CD14-positive monocyte (primary cell): ENCODE measurements at regions not wholly inside any gene's neighbourhood (a gene's known extent, or its start where the extent isn't known, plus 50 kb on each side); places are given as distances from the start of the nearest gene placed in this dataset.
A peak's percentile ranks its signal among the peaks of the same experiment; 100 is the strongest.

ENCODE experiments used
- DNase-seq, 3 donors: peaks; one replicate each; pipeline ENCODE4 v3.0.0-alpha.2; 2011 to 2022
- H2AFZ ChIP-seq: 2 replicates; pipeline ENCODE4 v1.6.0; 2012; ENCODE audit warnings: mild to moderate bottlenecking, low read depth, low read length, inconsistent platforms; ENCODE audit not compliant: insufficient read depth, poor library complexity, severe bottlenecking
- H3K27ac ChIP-seq, 2 donors: 1 replicate in 1 of 2; 2 replicates in 1 of 2; pipeline ENCODE4 v1.5.1; 2012 to 2013; ENCODE audit warnings: low read length in 2 of 2, control low read depth in 1 of 2, inconsistent platforms in 1 of 2, low read depth in 1 of 2, mild to moderate bottlenecking in 1 of 2
- H3K27me3 ChIP-seq, 2 donors: one replicate each; pipeline versions ENCODE4 v1.6.0 to v1.6.1; 2011 to 2013; ENCODE audit warnings: low read length in 2 of 2; ENCODE audit not compliant: control insufficient read depth in 2 of 2, insufficient read depth in 2 of 2
- H3K36me3 ChIP-seq, 2 donors: replicated peaks in 1 of 2; 1 replicate in 1 of 2; 2 replicates in 1 of 2; pipeline versions ENCODE4 v1.5.1 to v1.6.1; 2012 to 2013; ENCODE audit warnings: low read length in 2 of 2, control low read depth in 1 of 2, inconsistent platforms in 1 of 2, mild to moderate bottlenecking in 1 of 2; ENCODE audit not compliant: insufficient read depth in 2 of 2, control insufficient read depth in 1 of 2
- H3K4me1 ChIP-seq, 2 donors: 1 replicate in 1 of 2; 2 replicates in 1 of 2; pipeline versions ENCODE4 v1.5.1 to v1.6.1; 2012 to 2013; ENCODE audit warnings: low read length in 2 of 2, control low read depth in 1 of 2, inconsistent platforms in 1 of 2, mild to moderate bottlenecking in 1 of 2, moderate library complexity in 1 of 2; ENCODE audit not compliant: insufficient read depth in 2 of 2, control insufficient read depth in 1 of 2
- H3K4me2 ChIP-seq: replicated peaks from 2 replicates; pipeline ENCODE3; 2012; ENCODE audit warnings: low read length, moderate library complexity, mild to moderate bottlenecking; ENCODE audit not compliant: poor library complexity, severe bottlenecking; ENCODE audit errors: extremely low read depth
- H3K4me3 ChIP-seq, 3 experiments: fragments of 200-600 bp in 1 of 3; sonication (generic) in 1 of 3; replicated peaks in 1 of 3; 1 replicate in 2 of 3; 2 replicates in 1 of 3; pipeline ENCODE4 v1.5.1; 2011 to 2013; ENCODE audit warnings: low read length in 3 of 3, mild to moderate bottlenecking in 3 of 3, control low read depth in 2 of 3, low read depth in 2 of 3, inconsistent platforms in 1 of 3, moderate library complexity in 1 of 3
- H3K79me2 ChIP-seq: 2 replicates; pipeline ENCODE4 v1.6.0; 2012; ENCODE audit warnings: mild to moderate bottlenecking, control low read depth, inconsistent platforms, low read length, moderate library complexity; ENCODE audit not compliant: insufficient read depth
- H3K9ac ChIP-seq: 2 replicates; pipeline ENCODE4 v1.6.0; 2017; ENCODE audit warnings: low read length, mild to moderate bottlenecking; ENCODE audit not compliant: insufficient read depth, poor library complexity, severe bottlenecking
- H3K9me3 ChIP-seq, 2 donors: replicated peaks in 1 of 2; 1 replicate in 1 of 2; 2 replicates in 1 of 2; pipeline versions ENCODE4 v1.5.1 to v1.6.1; 2012 to 2013; ENCODE audit warnings: low read length in 2 of 2, control low read depth in 1 of 2; ENCODE audit not compliant: control insufficient read depth in 1 of 2, insufficient read depth in 1 of 2
- H4K20me1 ChIP-seq: 2 replicates; pipeline ENCODE4 v1.6.0; 2012; ENCODE audit warnings: mild to moderate bottlenecking, low read length, control low read depth, moderate library complexity; ENCODE audit not compliant: insufficient read depth
- H3K27ac Mint-ChIP-seq, 7 donors: one replicate each; pipeline ENCODE4 v1.8.0; 2020; ENCODE audit warnings: mild to moderate bottlenecking in 7 of 7, mixed read lengths in 7 of 7, moderate library complexity in 6 of 7, inconsistent platforms in 2 of 7
- H3K27me3 Mint-ChIP-seq, 3 donors: one replicate each; pipeline ENCODE4 v1.8.0; 2021 to 2022; ENCODE audit warnings: low read depth in 3 of 3, mild to moderate bottlenecking in 3 of 3, mixed read lengths in 3 of 3, moderate library complexity in 3 of 3, inconsistent platforms in 1 of 3
- H3K36me3 Mint-ChIP-seq, 2 donors: one replicate each; pipeline ENCODE4 v1.8.0; 2020; ENCODE audit warnings: mixed read lengths in 2 of 2, inconsistent platforms in 1 of 2, mild to moderate bottlenecking in 1 of 2
- H3K4me1 Mint-ChIP-seq: one replicate; pipeline ENCODE4 v1.8.0; 2020; ENCODE audit warnings: mild to moderate bottlenecking, mixed read lengths
- H3K4me3 Mint-ChIP-seq, 2 donors: one replicate each; pipeline ENCODE4 v1.8.0; 2020; ENCODE audit warnings: mild to moderate bottlenecking in 2 of 2, mixed read lengths in 2 of 2, moderate library complexity in 1 of 2
- H3K9me3 Mint-ChIP-seq, 7 donors: one replicate each; pipeline ENCODE4 v1.8.0; 2020 to 2022; ENCODE audit warnings: mixed read lengths in 7 of 7, mild to moderate bottlenecking in 6 of 7, moderate library complexity in 6 of 7, inconsistent platforms in 2 of 7
- CTCF ChIP-seq: fragments of 200-600 bp; IDR thresholded peaks from one replicate; pipeline ENCODE4 v1.8.0; 2022; ENCODE audit warnings: antibody characterized with exemption, mild to moderate bottlenecking
- WGBS: methylation state at CpG from one replicate; pipeline ENCODE4 v1.1.5; 2013; ENCODE audit warnings: missing lambda C conversion rate; ENCODE audit not compliant: insufficient coverage; 5-methylcytosine and 5-hydroxymethylcytosine counted together
- intact Hi-C, 2 donors: fragments of 100-400 bp; cut with micrococcal nuclease; formaldehyde crosslinking; loops; one replicate each; pipeline versions ENCODE4 v1.15.0 to v1.15.1; 2023

GRCh38 chr22:49349841-49350381 is 477.8 kb downstream of the BRD1 start:
- no peaks in the 10 kb centered on the region for H3K4me1 Mint-ChIP-seq
- no peaks in the 10 kb centered on the region for H3K36me3 ChIP-seq
- no peak overlapping the region for H3K4me3 Mint-ChIP-seq
- 15% methylated on average over 14 of the region's 14 CpGs for WGBS
- H3K9me3 ChIP-seq, result no peaks in the 10 kb centered on the region
- peaks cover 0 to 4% (median 0%) of the 10 kb centered on the region in 7 donors for H3K9me3 Mint-ChIP-seq
- H2AFZ ChIP-seq, result no peak overlapping the region
- no peaks in the 10 kb centered on the region for H4K20me1 ChIP-seq
- H3K36me3 Mint-ChIP-seq, result no peaks in the 10 kb centered on the region
- H3K27me3 Mint-ChIP-seq, result peaks cover 5 to 9% (median 6%) of the 10 kb centered on the region in 3 donors
- no peaks in the 10 kb centered on the region for H3K4me1 ChIP-seq
- no peaks in the 10 kb centered on the region for H3K79me2 ChIP-seq
- intact Hi-C loops, result no loop called here
- no peak overlapping the region for H3K27ac ChIP-seq
- H3K4me3 ChIP-seq, result no peak overlapping the region
- no peak overlapping the region for H3K9ac ChIP-seq
- no peak for TF ChIP-seq CTCF
- H3K27me3 ChIP-seq, result peaks cover 0 to 3% of the 10 kb centered on the region in 2 donors
- peak overlapping the region in 1 of 7 donors; percentile 12 for H3K27ac Mint-ChIP-seq
- DNase-seq, result no peak
- no peak overlapping the region for H3K4me2 ChIP-seq

GRCh38 chr22:49349181-49349835 is 478.4 kb downstream of the BRD1 start:
- Histone ChIP-seq H4K20me1 (no peaks in the 10 kb centered on the region), H2AFZ (no peak overlapping the region)
- WGBS, result 94% methylated on average over 11 of the region's 18 CpGs

More at GRCh38 chr22:49349181-49349835, 478.4 kb downstream of the BRD1 start:
- no peaks in the 10 kb centered on the region for H3K4me1 ChIP-seq
- no peak overlapping the region for H3K27ac ChIP-seq
- H3K27me3 Mint-ChIP-seq, result peaks cover 3 to 9% (median 5%) of the 10 kb centered on the region in 3 donors
- H3K4me1 Mint-ChIP-seq, result no peaks in the 10 kb centered on the region
- no peaks in the 10 kb centered on the region for H3K9me3 ChIP-seq
- peaks cover 0 to 3% of the 10 kb centered on the region in 2 donors for H3K27me3 ChIP-seq
- peaks cover 0 to 4% (median 0%) of the 10 kb centered on the region in 7 donors for H3K9me3 Mint-ChIP-seq
- no peak overlapping the region for H3K27ac Mint-ChIP-seq
- no peaks in the 10 kb centered on the region for H3K36me3 Mint-ChIP-seq
- no peak overlapping the region for H3K4me3 ChIP-seq
- intact Hi-C loops, result no loop called here
- H3K4me3 Mint-ChIP-seq, result no peak overlapping the region
- no peaks in the 10 kb centered on the region for H3K36me3 ChIP-seq
- H3K9ac ChIP-seq, result no peak overlapping the region
- DNase-seq, result no peak
- H3K79me2 ChIP-seq, result no peaks in the 10 kb centered on the region
- no peak for TF ChIP-seq CTCF
- no peak overlapping the region for H3K4me2 ChIP-seq
